ENCODE measurements at regions not wholly inside any gene's neighbourhood (a gene's known extent, or its start where the extent isn't known, plus 50 kb on each side); places are given as distances from the start of the nearest gene placed in this dataset.

DNA sequence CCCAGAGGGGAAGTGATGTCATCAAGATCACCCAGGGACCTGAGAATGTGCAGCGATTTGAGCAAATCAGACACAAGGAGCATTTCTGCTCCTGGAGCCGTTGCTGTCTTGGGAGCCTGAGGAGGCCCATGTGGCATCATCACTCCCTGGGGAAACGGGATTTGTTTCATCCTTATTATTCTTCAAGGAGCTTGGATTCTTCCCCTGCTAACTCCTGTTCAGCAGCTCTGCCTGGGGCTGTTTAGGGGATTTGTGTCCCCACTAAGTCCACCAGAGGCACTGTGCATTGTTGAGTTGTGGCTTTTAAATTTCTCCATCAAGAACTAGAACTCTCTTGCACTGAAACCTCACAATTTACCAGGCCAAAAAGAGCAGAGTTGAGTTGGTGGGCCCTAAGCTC lies 104.2 kb upstream of the MSX1 start:
- dilution Hi-C loops (cut with MboI; ENCODE audit: extremely low pct_ligation_motif_present, low sequenced_read_pairs), result no loop called here
- POLR2A ChIA-PET, result no interaction called here

More for the DNA sequence above, 104.2 kb upstream of the MSX1 start:
- Histone ChIP-seq H3K4me1 (ENCODE audit: control insufficient read depth, extremely low read depth, insufficient read depth, low read length) (no peaks in the 10 kb centered on the region), H3K79me2 (ENCODE audit: control insufficient read depth, insufficient read depth, low read length) (no peaks in the 10 kb centered on the region), H3K4me2 (ENCODE audit: insufficient read depth, low read length) (no peak overlapping the region), H2AFZ (ENCODE audit: low read depth, low read length) (no peak overlapping the region), H3K27ac (ENCODE audit: insufficient read depth, low read depth, low read length) (no peak overlapping the region), H3K36me3 (ENCODE audit: control insufficient read depth in 2 of 2, extremely low read depth in 1 of 2, insufficient read depth in 2 of 2, low read length in 2 of 2) (no peaks in the 10 kb centered on the region), H3K9me1 (replicated peaks; ENCODE audit: control insufficient read depth, extremely low read depth, insufficient read depth, low read length) (no peaks in the 10 kb centered on the region), H3K4me3 (replicated peaks in 1 of 3; ENCODE audit: insufficient read depth in 1 of 3, low read depth in 1 of 3, low read length in 3 of 3) (no peak overlapping the region), H3K27me3 (ENCODE audit: control insufficient read depth in 2 of 2, insufficient read depth in 2 of 2, low read length in 2 of 2) (peaks cover 0 to 2% of the 10 kb centered on the region in 2 experiments), H3K9ac (replicated peaks; ENCODE audit: extremely low read depth, insufficient read depth, low read length) (no peak overlapping the region), H3K9me3 (replicated peaks; ENCODE audit: control insufficient read depth, insufficient read depth, low read length) (no peaks in the 10 kb centered on the region), H4K20me1 (replicated peaks; ENCODE audit: control insufficient read depth, extremely low read depth, insufficient read depth, low read length) (no peaks in the 10 kb centered on the region)
- FAIRE-seq (no peak), DNase-seq (ENCODE audit: low read depth, low spot score) (no peak)
- intact Hi-C loops (cut with micrococcal nuclease), result no loop called here
- CTCF ChIA-PET, result no interaction called here
- TF ChIP-seq JUN (IDR thresholded peaks at IDR 0.05; ENCODE audit: borderline replicate concordance, insufficient read depth, insufficient read length, low read depth), result no peak
- TF ChIP-seq FOS (IDR thresholded peaks at IDR 0.05; ENCODE audit: borderline replicate concordance, insufficient read depth, low read length), result no peak
- TF ChIP-seq MYC (IDR thresholded peaks at IDR 0.05; ENCODE audit: low read depth, low read length), result no peak
- TF ChIP-seq, protein P1, sequence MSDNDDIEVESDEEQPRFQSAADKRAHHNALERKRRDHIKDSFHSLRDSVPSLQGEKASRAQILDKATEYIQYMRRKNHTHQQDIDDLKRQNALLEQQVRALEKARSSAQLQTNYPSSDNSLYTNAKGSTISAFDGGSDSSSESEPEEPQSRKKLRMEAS (IDR thresholded peaks at IDR 0.05; ENCODE audit: insufficient read depth, insufficient read length), result no peak
- TF ChIP-seq POLR2AphosphoS5 (IDR thresholded peaks at IDR 0.05; ENCODE audit: insufficient read depth, low read depth, low read length), result no peak
- no peak for TF ChIP-seq GATA2 (IDR thresholded peaks at IDR 0.05; ENCODE audit: insufficient read depth, insufficient read length, low read depth, low read length)
- TF ChIP-seq, protein P2, sequence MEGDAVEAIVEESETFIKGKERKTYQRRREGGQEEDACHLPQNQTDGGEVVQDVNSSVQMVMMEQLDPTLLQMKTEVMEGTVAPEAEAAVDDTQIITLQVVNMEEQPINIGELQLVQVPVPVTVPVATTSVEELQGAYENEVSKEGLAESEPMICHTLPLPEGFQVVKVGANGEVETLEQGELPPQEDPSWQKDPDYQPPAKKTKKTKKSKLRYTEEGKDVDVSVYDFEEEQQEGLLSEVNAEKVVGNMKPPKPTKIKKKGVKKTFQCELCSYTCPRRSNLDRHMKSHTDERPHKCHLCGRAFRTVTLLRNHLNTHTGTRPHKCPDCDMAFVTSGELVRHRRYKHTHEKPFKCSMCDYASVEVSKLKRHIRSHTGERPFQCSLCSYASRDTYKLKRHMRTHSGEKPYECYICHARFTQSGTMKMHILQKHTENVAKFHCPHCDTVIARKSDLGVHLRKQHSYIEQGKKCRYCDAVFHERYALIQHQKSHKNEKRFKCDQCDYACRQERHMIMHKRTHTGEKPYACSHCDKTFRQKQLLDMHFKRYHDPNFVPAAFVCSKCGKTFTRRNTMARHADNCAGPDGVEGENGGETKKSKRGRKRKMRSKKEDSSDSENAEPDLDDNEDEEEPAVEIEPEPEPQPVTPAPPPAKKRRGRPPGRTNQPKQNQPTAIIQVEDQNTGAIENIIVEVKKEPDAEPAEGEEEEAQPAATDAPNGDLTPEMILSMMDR (IDR thresholded peaks at IDR 0.05; ENCODE audit: extremely low read depth in 1 of 2, insufficient read depth in 1 of 2, low read depth in 1 of 2, low read length in 2 of 2), result no peak
- TF ChIP-seq POLR2A (IDR thresholded peaks at IDR 0.05; ENCODE audit: low read depth, low read length), result no peak
- no peak for TF ChIP-seq EZH2 (IDR thresholded peaks at IDR 0.05; ENCODE audit: borderline replicate concordance, low read depth, low read length, severe bottlenecking)
- no TSS peak for BruUV-seq (replicated peaks)

Measured in endothelial cell of umbilical vein (primary cell).